Panc1 (cell line): ENCODE measurements at regions not wholly inside any gene's neighbourhood (a gene's known extent, or its start where the extent isn't known, plus 50 kb on each side); places are given as distances from the start of the nearest gene placed in this dataset.

Experiments used
- SIN3A ChIP-seq: IDR thresholded peaks from 2 replicates; pipeline ENCODE4 v1.6.1; 2012; ENCODE audit warnings: low read depth, mild to moderate bottlenecking, low read length, moderate library complexity, borderline replicate concordance; ENCODE audit not compliant: insufficient read depth
- TF ChIP-seq, protein P1 (sequence below): fragments of 450-650 bp; IDR thresholded peaks from 2 replicates; pipeline ENCODE4 v1.5.1; 2017; ENCODE audit warnings: mild to moderate bottlenecking

DNA sequence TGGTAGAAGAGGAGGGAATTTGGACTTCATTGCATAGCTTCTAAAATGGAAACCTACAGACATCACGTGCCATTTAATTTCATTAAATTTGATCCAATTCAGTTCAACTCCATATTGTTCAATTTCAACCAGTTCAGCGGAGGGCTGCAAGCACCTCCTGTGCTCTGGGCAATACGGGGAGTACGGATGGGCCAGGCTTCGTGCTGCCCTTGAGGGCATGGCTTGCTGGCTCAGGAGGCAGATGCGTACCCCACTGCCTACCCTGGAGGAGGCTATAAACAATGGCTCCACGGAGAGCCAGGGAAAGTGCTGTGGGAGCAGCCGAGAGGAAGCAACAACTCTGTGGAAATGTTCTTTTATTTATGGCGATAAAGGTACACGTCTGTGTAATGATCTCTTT is 261.8 kb downstream of the DCDC2C start:
- TF ChIP-seq, protein P1, sequence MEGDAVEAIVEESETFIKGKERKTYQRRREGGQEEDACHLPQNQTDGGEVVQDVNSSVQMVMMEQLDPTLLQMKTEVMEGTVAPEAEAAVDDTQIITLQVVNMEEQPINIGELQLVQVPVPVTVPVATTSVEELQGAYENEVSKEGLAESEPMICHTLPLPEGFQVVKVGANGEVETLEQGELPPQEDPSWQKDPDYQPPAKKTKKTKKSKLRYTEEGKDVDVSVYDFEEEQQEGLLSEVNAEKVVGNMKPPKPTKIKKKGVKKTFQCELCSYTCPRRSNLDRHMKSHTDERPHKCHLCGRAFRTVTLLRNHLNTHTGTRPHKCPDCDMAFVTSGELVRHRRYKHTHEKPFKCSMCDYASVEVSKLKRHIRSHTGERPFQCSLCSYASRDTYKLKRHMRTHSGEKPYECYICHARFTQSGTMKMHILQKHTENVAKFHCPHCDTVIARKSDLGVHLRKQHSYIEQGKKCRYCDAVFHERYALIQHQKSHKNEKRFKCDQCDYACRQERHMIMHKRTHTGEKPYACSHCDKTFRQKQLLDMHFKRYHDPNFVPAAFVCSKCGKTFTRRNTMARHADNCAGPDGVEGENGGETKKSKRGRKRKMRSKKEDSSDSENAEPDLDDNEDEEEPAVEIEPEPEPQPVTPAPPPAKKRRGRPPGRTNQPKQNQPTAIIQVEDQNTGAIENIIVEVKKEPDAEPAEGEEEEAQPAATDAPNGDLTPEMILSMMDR = no peak
- no peak for TF ChIP-seq SIN3A
